Natural killer cell treated with Interleukin-12 subunit alpha and Interleukin-12 subunit beta and Interleukin-15 and Interleukin-18, amount 100 ng/mL, for 72 hours (primary cell): ENCODE measurements at regions not wholly inside any gene's neighbourhood (a gene's known extent, or its start where the extent isn't known, plus 50 kb on each side); places are given as distances from the start of the nearest gene placed in this dataset.

Experiments
- ATAC-seq, 2 donors: fragments of 150-1000 bp; cut with Tn5 transposase in 1 of 2; sonication (Bioruptor Pico), chemical (Tn5 transposase) in 1 of 2; 2 replicates each; pipeline ENCODE4 v1.10.0; 2021
- DNase-seq: peaks from one replicate; pipeline ENCODE4 v3.0.0; 2022; ENCODE audit warnings: low spot score
- H3K27ac Mint-ChIP-seq, 2 donors: 1 replicate in 1 of 2; 2 replicates in 1 of 2; pipeline ENCODE4 v1.8.0; 2022; ENCODE audit warnings: mixed read lengths in 2 of 2, mild to moderate bottlenecking in 1 of 2, moderate library complexity in 1 of 2
- H3K27me3 Mint-ChIP-seq, 2 donors: 1 replicate in 1 of 2; 2 replicates in 1 of 2; pipeline ENCODE4 v1.8.0; 2022; ENCODE audit warnings: mixed read lengths in 2 of 2
- H3K36me3 Mint-ChIP-seq: one replicate; pipeline ENCODE4 v1.8.0; 2022; ENCODE audit warnings: mixed read lengths
- H3K4me1 Mint-ChIP-seq, 2 donors: 1 replicate in 1 of 2; 2 replicates in 1 of 2; pipeline ENCODE4 v1.8.0; 2022; ENCODE audit warnings: low read depth in 2 of 2, mixed read lengths in 2 of 2, mild to moderate bottlenecking in 1 of 2
- H3K4me3 Mint-ChIP-seq: one replicate; pipeline ENCODE4 v1.8.0; 2022; ENCODE audit warnings: mixed read lengths
- H3K9me3 Mint-ChIP-seq: 2 replicates; pipeline ENCODE4 v1.8.0; 2022; ENCODE audit warnings: mixed read lengths

DNA sequence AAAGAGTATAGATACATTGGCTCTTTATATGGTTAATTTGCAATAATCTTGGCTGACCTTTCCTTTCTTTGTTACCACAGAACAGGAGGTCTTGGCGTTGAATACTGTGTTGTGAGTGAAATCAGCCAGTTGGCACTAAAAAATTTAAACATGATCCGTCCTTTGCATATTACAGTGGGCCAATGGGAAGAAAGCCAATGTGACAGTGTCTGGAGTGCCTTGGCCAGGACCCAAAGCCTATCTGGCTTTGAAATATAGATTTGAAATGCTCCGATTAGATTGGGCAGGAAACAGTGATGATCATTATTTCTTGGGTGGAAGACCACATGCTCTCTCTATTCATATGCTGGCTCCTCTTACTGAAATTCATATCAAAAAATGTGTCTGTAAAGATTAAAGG lies 339.6 kb upstream of the ANO3 start:
- ATAC-seq, result no peak
- H3K4me3 Mint-ChIP-seq, result no peak overlapping the region
- H3K36me3 Mint-ChIP-seq, result no peaks in the 10 kb centered on the region
- no peaks in the 10 kb centered on the region for H3K4me1 Mint-ChIP-seq
- H3K27ac Mint-ChIP-seq, result no peak overlapping the region
- H3K27me3 Mint-ChIP-seq, result no peaks in the 10 kb centered on the region
- H3K9me3 Mint-ChIP-seq, result peaks cover 6% of the 10 kb centered on the region
- DNase-seq, result no peak

- no peak overlapping the region for H3K27ac Mint-ChIP-seq
- no peak for ATAC-seq
- H3K27me3 Mint-ChIP-seq, result no peaks in the 10 kb centered on the region
- no peak for DNase-seq
- no peak overlapping the region for H3K4me3 Mint-ChIP-seq
- H3K36me3 Mint-ChIP-seq, result no peaks in the 10 kb centered on the region
- no peaks in the 10 kb centered on the region for H3K4me1 Mint-ChIP-seq
- peaks cover 9% of the 10 kb centered on the region for H3K9me3 Mint-ChIP-seq
These were observed 338.9 kb upstream of the ANO3 start for GRCh38 chr11:25993016-25993415.

- peaks cover 8% of the 10 kb centered on the region for H3K9me3 Mint-ChIP-seq
- ATAC-seq (no peak), DNase-seq (no peak)
- peaks cover 4% of the 10 kb centered on the region for H3K36me3 Mint-ChIP-seq
- H3K27ac Mint-ChIP-seq, result no peak overlapping the region
- no peak overlapping the region for H3K4me3 Mint-ChIP-seq
- H3K4me1 Mint-ChIP-seq, result no peaks in the 10 kb centered on the region
- H3K27me3 Mint-ChIP-seq, result no peaks in the 10 kb centered on the region
These were observed 320.5 kb upstream of the ANO3 start for GRCh38 chr11:26011474-26011873.

GRCh38 chr11:26014456-26015115 lies 317.3 kb upstream of the ANO3 start:
- no peak for DNase-seq
- Mint-ChIP-seq H3K9me3 (peaks cover 9% of the 10 kb centered on the region), H3K4me3 (no peak overlapping the region), H3K36me3 (peaks cover 4% of the 10 kb centered on the region), H3K27ac (no peak overlapping the region), H3K4me1 (no peaks in the 10 kb centered on the region), H3K27me3 (no peaks in the 10 kb centered on the region)
- ATAC-seq, result no peak

DNA sequence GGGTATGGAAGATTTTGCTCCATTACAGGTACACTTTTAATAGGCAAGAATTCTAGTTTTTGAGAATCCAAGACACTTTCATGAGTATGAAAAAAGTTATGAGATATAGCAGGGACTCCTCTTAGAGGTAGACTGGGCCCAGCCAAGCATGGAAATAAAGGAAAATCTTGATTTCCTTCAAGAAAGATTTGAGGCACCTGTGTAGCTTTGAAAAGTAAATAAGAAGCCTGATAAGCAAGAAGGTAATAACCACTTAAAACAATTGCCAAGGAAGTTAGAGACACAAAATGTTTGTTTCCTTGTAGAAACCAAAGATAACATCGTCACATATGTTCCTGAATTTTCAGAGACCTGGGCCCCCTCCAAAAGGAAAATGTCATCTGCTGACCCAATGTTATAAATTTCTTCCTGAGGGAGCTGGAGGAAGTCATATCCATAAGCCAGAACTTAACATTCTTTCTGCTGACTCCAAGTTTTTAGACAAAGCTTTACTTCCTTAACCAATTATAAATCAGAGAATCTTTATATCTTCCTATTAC lies 314.5 kb upstream of the ANO3 start:
- no peak for ATAC-seq
- Mint-ChIP-seq H3K36me3 (no peaks in the 10 kb centered on the region), H3K9me3 (peaks cover 4% of the 10 kb centered on the region), H3K4me1 (no peaks in the 10 kb centered on the region), H3K4me3 (no peak overlapping the region), H3K27me3 (no peaks in the 10 kb centered on the region), H3K27ac (no peak overlapping the region)
- DNase-seq, result no peak

DNA sequence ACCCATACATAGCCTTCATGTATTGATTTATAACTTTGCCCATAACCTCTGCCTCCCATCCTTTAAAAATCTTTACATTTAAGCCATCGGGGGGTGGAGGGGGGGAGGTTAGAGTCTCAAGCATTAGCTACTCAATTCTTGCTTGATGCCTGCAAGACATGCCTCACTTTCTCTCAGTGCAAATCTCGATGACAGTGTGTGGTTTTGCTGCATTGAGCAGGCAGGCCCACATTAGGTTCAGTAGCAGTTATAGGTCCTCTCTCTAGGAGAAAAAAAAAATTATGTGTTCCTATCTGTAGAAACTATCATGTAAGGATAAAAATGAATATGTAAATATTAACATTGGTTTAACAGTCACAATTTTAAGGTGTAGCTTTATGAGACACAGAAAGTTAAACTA lies 314.0 kb upstream of the ANO3 start:
- ATAC-seq (no peak), DNase-seq (no peak)
- no peak overlapping the region for H3K27ac Mint-ChIP-seq
- H3K9me3 Mint-ChIP-seq, result peaks cover 4% of the 10 kb centered on the region
- H3K4me1 Mint-ChIP-seq, result no peaks in the 10 kb centered on the region
- no peaks in the 10 kb centered on the region for H3K27me3 Mint-ChIP-seq
- H3K4me3 Mint-ChIP-seq, result no peak overlapping the region
- no peaks in the 10 kb centered on the region for H3K36me3 Mint-ChIP-seq

DNA sequence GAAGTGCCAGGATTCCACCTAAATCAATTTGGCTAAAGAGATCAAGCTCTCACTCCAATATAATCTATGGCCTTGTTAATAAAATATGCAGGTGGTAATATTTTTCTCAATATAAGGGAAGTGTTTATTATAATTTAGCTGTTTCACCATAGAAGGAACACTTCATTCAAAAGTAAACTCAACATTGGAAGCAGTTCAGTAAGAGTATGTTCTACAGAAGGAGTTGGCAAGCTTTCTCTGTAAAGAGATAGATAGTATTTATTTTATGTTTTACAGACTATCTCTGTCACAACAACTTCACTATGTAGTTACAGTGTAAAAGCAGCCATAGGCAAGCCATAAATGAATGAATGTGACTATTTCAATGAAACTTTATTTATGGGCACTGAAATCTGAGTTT lies 313.6 kb upstream of the ANO3 start:
- Mint-ChIP-seq H3K27me3 (no peaks in the 10 kb centered on the region), H3K9me3 (peaks cover 4% of the 10 kb centered on the region), H3K4me1 (no peaks in the 10 kb centered on the region), H3K4me3 (no peak overlapping the region), H3K27ac (no peak overlapping the region), H3K36me3 (no peaks in the 10 kb centered on the region)
- ATAC-seq, result no peak
- DNase-seq, result no peak

- Mint-ChIP-seq H3K9me3 (peaks cover 4% of the 10 kb centered on the region), H3K36me3 (no peaks in the 10 kb centered on the region)
These were observed 312.5 kb upstream of the ANO3 start for GRCh38 chr11:26019386-26019785.

DNA sequence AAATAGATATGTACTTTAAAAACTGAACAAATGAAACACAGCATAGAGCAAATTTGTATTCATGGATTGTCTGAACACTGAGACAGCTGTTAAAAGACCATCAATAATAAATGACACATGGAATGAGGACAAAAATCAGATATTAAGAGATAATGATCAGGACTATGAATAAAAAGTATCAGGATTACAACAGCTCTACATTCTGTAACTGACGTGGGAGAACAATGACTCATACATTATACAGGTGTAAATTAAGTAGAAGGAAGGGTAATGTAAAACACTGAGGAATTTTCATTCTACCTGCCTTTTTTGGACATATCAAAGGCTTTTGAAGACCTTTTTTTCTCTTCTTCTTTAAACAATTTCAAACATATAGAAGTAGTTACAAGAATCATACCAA lies 310.9 kb upstream of the ANO3 start:
- Mint-ChIP-seq H3K4me3 (no peak overlapping the region), H3K36me3 (no peaks in the 10 kb centered on the region), H3K27ac (no peak overlapping the region), H3K4me1 (no peaks in the 10 kb centered on the region), H3K27me3 (no peaks in the 10 kb centered on the region), H3K9me3 (peaks cover 6% of the 10 kb centered on the region)
- ATAC-seq (no peak), DNase-seq (no peak)

More at GRCh38 chr11:26019386-26019785, 312.5 kb upstream of the ANO3 start:
- no peaks in the 10 kb centered on the region for H3K4me1 Mint-ChIP-seq
- ATAC-seq, result no peak
- no peak overlapping the region for H3K27ac Mint-ChIP-seq
- DNase-seq, result no peak
- H3K27me3 Mint-ChIP-seq, result no peaks in the 10 kb centered on the region
- no peak overlapping the region for H3K4me3 Mint-ChIP-seq

DNA sequence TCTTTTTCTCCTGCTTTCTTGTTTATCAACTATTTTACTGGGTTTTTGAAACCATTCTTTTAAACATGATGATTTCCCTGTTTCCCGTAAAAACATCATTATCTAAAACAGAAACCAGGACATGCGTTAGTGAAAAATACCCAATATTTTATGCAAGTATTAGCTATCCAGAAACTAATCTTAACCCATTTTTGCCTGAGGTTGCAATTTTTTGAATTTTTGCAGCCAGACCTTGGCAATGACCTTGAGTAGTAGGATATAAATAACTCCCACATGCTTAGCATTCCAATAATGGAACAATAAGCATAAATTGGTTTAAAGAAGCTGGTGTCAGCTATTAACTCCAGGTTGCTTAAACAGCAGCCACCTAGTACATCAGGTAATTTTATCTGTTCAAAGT lies 308.9 kb upstream of the ANO3 start:
- Mint-ChIP-seq H3K4me1 (no peaks in the 10 kb centered on the region), H3K9me3 (peaks cover 6% of the 10 kb centered on the region), H3K4me3 (no peak overlapping the region), H3K27me3 (no peaks in the 10 kb centered on the region), H3K27ac (no peak overlapping the region), H3K36me3 (no peaks in the 10 kb centered on the region)
- DNase-seq, result no peak
- no peak for ATAC-seq

GRCh38 chr11:26025676-26026075 lies 306.3 kb upstream of the ANO3 start:
- no peaks in the 10 kb centered on the region for H3K36me3 Mint-ChIP-seq
- H3K27ac Mint-ChIP-seq, result no peak overlapping the region
- no peaks in the 10 kb centered on the region for H3K27me3 Mint-ChIP-seq
- DNase-seq (no peak), ATAC-seq (no peak)
- no peak overlapping the region for H3K4me3 Mint-ChIP-seq
- H3K9me3 Mint-ChIP-seq, result peaks cover 9% of the 10 kb centered on the region
- H3K4me1 Mint-ChIP-seq, result no peaks in the 10 kb centered on the region

GRCh38 chr11:26026078-26026477 lies 305.9 kb upstream of the ANO3 start:
- H3K27ac Mint-ChIP-seq, result no peak overlapping the region
- H3K36me3 Mint-ChIP-seq, result no peaks in the 10 kb centered on the region
- peaks cover 9% of the 10 kb centered on the region for H3K9me3 Mint-ChIP-seq
- H3K4me3 Mint-ChIP-seq, result no peak overlapping the region
- ATAC-seq, result no peak
- H3K27me3 Mint-ChIP-seq, result no peaks in the 10 kb centered on the region
- no peaks in the 10 kb centered on the region for H3K4me1 Mint-ChIP-seq
- no peak for DNase-seq

DNA sequence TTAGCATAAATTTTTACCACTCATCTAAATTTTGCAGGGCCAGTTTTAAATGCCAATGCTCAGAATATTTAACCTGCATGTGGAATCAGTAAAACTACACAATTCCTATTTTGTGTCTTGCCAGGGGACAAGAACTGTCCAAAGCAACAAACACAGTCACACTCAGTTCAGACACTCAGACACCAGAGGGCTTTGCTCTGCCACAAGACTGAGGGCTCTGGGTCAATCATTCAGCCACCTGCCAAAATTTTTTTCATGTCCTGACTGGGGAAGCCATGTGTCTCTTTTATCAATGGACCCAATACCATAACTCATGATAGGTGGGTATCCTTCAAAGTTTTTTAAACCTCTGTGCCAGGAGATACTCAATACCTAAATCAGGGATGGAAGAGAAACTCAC lies 304.0 kb upstream of the ANO3 start:
- H3K4me1 Mint-ChIP-seq, result no peaks in the 10 kb centered on the region
- peaks cover 9% of the 10 kb centered on the region for H3K9me3 Mint-ChIP-seq
- H3K4me3 Mint-ChIP-seq, result no peak overlapping the region
- no peaks in the 10 kb centered on the region for H3K36me3 Mint-ChIP-seq
- no peak overlapping the region for H3K27ac Mint-ChIP-seq
- no peak for ATAC-seq
- H3K27me3 Mint-ChIP-seq, result no peaks in the 10 kb centered on the region
- DNase-seq, result no peak

DNA sequence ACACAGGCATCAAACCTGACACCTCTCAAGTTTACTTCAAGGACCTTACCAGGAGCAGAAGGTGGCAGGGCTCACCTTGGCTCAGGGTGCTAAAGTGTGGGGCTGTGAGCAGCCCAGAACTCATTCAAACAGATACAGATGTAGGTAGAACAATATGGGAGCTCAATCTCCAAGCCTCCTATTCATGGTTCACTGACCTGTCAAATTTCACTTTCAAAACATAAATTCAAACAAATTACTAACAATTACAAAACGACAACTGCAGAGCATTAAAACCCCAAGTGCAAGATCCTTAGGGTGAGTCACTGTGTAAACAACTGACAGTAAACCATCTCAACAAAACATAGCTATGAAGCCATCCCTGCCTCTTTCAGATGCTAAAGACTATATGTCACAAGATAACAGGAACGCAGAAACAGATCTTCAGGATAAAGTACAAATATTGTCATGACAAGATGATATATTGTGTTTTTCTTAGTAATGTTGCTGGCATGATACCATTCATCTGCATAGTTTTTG lies 303.5 kb upstream of the ANO3 start:
- Mint-ChIP-seq H3K27ac (no peak overlapping the region), H3K4me3 (no peak overlapping the region), H3K4me1 (no peaks in the 10 kb centered on the region), H3K27me3 (no peaks in the 10 kb centered on the region), H3K9me3 (peaks cover 9% of the 10 kb centered on the region), H3K36me3 (no peaks in the 10 kb centered on the region)
- DNase-seq (no peak), ATAC-seq (no peak)

- H3K4me3 Mint-ChIP-seq, result no peak overlapping the region
- DNase-seq, result no peak
- no peaks in the 10 kb centered on the region for H3K36me3 Mint-ChIP-seq
- no peaks in the 10 kb centered on the region for H3K4me1 Mint-ChIP-seq
- no peaks in the 10 kb centered on the region for H3K27me3 Mint-ChIP-seq
- no peak for ATAC-seq
- no peak overlapping the region for H3K27ac Mint-ChIP-seq
- H3K9me3 Mint-ChIP-seq, result peaks cover 15% of the 10 kb centered on the region
These were observed 301.5 kb upstream of the ANO3 start for GRCh38 chr11:26030399-26030798.
